Esophagus muscularis mucosa (tissue), 4 donors: ENCODE measurements at regions not wholly inside any gene's neighbourhood (a gene's known extent, or its start where the extent isn't known, plus 50 kb on each side); places are given as distances from the start of the nearest gene placed in this dataset.

Experiments
- DNase-seq: peaks from one replicate; pipeline ENCODE4 v3.0.0-alpha.2; 2017; ENCODE audit errors: extremely low spot score
- H3K27ac ChIP-seq, 4 donors: fragments of 200-600 bp; sonication (generic); replicated peaks in 1 of 4; 1 replicate in 3 of 4; 2 replicates in 1 of 4; pipeline ENCODE4 v1.5.1; 2016 to 2019; ENCODE audit warnings: mild to moderate bottlenecking in 1 of 4
- H3K27me3 ChIP-seq, 4 donors: fragments of 200-600 bp; sonication (generic); one replicate each; pipeline versions ENCODE4 v1.5.1 to v1.6.0; 2016 to 2019
- H3K36me3 ChIP-seq, 4 donors: fragments of 200-600 bp; sonication (generic); one replicate each; pipeline ENCODE4 v1.5.1; 2016 to 2019
- H3K4me1 ChIP-seq, 4 donors: fragments of 200-600 bp; sonication (generic); one replicate each; pipeline ENCODE4 v1.5.1; 2016 to 2019
- H3K4me3 ChIP-seq, 4 donors: fragments of 200-600 bp; sonication (generic); 1 replicate in 2 of 4; 2 replicates in 2 of 4; pipeline ENCODE4 v1.5.1; 2016 to 2019; ENCODE audit warnings: mild to moderate bottlenecking in 4 of 4, moderate library complexity in 1 of 4
- H3K9me3 ChIP-seq, 4 donors: fragments of 200-600 bp; sonication (generic); 1 replicate in 3 of 4; 2 replicates in 1 of 4; pipeline ENCODE4 v1.5.1; 2016 to 2019
- EP300 ChIP-seq: sonication (generic); formaldehyde crosslinking; IDR thresholded peaks from one replicate; pipeline ENCODE4 v1.6.1; 2017; ENCODE audit warnings: antibody characterized with exemption
- POLR2A ChIP-seq: fragments of 450-650 bp; IDR thresholded peaks from one replicate; pipeline ENCODE4 v1.6.1; 2017; ENCODE audit warnings: antibody characterized with exemption, moderate library complexity, mild to moderate bottlenecking, low read depth
- POLR2AphosphoS5 ChIP-seq, 2 donors: sonication (generic); formaldehyde crosslinking; IDR thresholded peaks; one replicate each; pipeline ENCODE4 v1.6.1; 2017; ENCODE audit warnings: antibody characterized with exemption in 2 of 2
- WGBS: methylation state at CpG from one replicate; pipeline ENCODE4 v1.1.5; 2018; 5-methylcytosine and 5-hydroxymethylcytosine counted together
- intact Hi-C: fragments of 100-400 bp; cut with DNase I; formaldehyde crosslinking; loops from one replicate; pipeline ENCODE4 v1.15.1; 2023
- TF ChIP-seq, protein P1 (sequence below), 3 experiments: fragments of 200-600 bp in 2 of 3; fragments of 450-650 bp in 1 of 3; sonication (generic) in 2 of 3; IDR thresholded peaks; one replicate each; pipeline ENCODE4 v1.5.1; 2017 to 2019; ENCODE audit warnings: antibody characterized with exemption in 3 of 3, mild to moderate bottlenecking in 2 of 3, moderate library complexity in 1 of 3

DNA sequence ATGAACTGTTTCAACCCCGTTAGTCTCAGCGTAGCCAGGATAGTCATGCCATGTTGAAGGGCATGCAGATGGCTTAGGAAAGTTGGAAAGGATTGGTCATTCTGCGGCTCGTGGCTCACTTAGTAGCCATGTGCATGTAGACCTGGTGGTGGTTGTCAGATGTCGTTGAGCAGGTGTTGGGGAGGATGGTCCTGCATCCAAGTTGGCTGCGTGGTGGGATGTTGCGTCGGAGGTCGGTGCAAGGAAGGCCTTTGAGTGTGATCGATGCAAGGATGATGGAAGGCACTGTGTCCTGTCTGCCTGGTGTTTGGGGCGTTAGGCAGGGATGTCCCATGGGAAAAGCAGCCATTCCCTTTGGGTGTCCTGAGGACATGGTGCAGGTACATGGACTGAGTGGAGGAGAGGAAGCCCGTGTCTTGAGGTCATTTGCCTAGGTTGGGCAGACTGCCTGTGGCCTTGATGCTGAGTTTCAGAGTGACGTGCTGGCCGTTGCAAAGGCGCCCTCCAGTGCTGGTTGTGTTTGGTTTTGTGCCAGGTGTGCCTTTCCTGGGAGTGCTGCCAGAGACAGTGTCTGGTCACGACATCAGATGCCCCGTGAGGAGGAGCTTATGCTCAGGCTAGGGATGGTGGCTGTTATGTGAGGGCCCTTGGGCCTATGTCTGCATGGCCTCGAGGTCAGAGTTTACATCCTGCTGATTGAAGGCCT lies 103.4 kb downstream of the SNRPN start:
- no peak overlapping the region for H3K4me3 ChIP-seq
- WGBS: 89% methylated on average over 14 of the region's 18 CpGs
- intact Hi-C loops: no loop called here
- TF ChIP-seq, protein P1, sequence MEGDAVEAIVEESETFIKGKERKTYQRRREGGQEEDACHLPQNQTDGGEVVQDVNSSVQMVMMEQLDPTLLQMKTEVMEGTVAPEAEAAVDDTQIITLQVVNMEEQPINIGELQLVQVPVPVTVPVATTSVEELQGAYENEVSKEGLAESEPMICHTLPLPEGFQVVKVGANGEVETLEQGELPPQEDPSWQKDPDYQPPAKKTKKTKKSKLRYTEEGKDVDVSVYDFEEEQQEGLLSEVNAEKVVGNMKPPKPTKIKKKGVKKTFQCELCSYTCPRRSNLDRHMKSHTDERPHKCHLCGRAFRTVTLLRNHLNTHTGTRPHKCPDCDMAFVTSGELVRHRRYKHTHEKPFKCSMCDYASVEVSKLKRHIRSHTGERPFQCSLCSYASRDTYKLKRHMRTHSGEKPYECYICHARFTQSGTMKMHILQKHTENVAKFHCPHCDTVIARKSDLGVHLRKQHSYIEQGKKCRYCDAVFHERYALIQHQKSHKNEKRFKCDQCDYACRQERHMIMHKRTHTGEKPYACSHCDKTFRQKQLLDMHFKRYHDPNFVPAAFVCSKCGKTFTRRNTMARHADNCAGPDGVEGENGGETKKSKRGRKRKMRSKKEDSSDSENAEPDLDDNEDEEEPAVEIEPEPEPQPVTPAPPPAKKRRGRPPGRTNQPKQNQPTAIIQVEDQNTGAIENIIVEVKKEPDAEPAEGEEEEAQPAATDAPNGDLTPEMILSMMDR (IDR thresholded peaks at IDR 0.05): no peak
- TF ChIP-seq POLR2A (no peak), EP300 (no peak), POLR2AphosphoS5 (IDR thresholded peaks at IDR 0.05) (no peak)
- DNase-seq: no peak
- no peaks in the 10 kb centered on the region for H3K27me3 ChIP-seq
- peaks cover 37 to 100% (median 100%) of the 10 kb centered on the region in 4 donors for H3K9me3 ChIP-seq
- H3K4me1 ChIP-seq: no peaks in the 10 kb centered on the region
- H3K27ac ChIP-seq: no peak overlapping the region
- H3K36me3 ChIP-seq: peaks cover 98 to 100% (median 100%) of the 10 kb centered on the region in 4 donors

DNA sequence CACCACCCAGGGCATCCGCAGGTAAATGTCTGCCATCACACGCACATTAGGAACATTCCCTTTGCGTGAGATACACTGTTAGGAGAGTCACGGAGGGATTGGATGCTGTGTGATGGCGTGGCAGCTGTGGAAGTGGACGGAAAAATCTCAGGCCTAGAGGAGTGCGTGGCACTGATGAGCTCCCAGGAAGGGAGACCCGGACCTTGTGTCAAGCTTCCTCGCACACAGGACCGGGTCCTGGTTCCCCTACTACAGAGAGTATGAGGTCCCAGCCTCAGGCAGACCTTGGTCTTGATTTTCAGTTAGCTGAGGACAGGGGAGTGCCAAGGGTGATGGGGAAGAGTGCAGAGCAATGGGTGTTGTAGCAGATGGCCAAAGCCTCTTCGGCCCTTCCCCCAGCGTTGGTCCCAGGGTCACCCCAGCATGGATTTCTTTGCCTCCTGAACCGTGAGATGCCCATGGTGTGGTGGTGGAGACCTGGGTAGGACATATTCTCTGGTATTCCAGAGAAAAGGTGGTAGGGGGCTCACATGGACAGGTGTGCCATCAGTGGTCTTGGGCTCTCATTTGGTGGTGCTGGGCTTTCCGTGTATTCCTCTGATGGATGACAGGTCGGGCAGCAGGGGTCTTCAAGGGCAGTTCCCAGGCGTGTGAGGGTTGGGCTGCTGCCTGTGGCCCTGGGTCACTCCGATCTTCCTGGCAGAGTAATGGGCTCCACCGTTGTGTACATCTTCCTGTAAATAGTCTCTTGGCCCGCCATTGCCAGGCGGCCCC lies 105.1 kb downstream of the SNRPN start:
- WGBS: 89% methylated on average over 20 of the region's 20 CpGs
- DNase-seq: no peak
- TF ChIP-seq POLR2A (no peak), POLR2AphosphoS5 (IDR thresholded peaks at IDR 0.05) (no peak), EP300 (no peak)
- TF ChIP-seq, protein P1 (IDR thresholded peaks at IDR 0.05): no peak
- H3K36me3 ChIP-seq: peaks cover 95 to 100% (median 100%) of the 10 kb centered on the region in 4 donors
- H3K4me3 ChIP-seq: no peak overlapping the region
- H3K27me3 ChIP-seq: no peaks in the 10 kb centered on the region
- H3K4me1 ChIP-seq: no peaks in the 10 kb centered on the region
- intact Hi-C loops: no loop called here
- peaks cover 39 to 100% (median 100%) of the 10 kb centered on the region in 4 donors for H3K9me3 ChIP-seq
- H3K27ac ChIP-seq: no peak overlapping the region

DNA sequence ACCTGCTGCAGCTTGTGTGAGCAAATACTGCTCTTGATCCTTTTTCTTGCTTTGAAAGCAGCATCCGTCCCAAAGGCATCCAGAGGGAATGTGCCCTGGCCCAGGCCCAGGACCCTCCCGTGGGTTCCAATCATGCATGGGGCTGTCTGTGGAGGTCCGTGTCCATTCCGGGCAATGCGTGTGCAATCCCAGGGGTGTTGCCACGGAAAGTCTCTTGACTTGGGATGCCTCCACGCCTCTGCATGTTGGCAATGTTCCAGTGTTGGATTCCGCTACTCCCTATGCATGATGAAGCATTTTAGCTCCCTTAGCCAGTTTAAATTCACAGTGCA lies 105.7 kb downstream of the SNRPN start:
- TF ChIP-seq POLR2AphosphoS5 (IDR thresholded peaks at IDR 0.05) (no peak), EP300 (no peak), POLR2A (no peak)
- TF ChIP-seq, protein P1 (IDR thresholded peaks at IDR 0.05): no peak
- peaks cover 34 to 100% (median 100%) of the 10 kb centered on the region in 4 donors for H3K9me3 ChIP-seq
- intact Hi-C loops: no loop called here
- no peak overlapping the region for H3K4me3 ChIP-seq
- 93% methylated on average over 8 of the region's 8 CpGs for WGBS
- no peaks in the 10 kb centered on the region for H3K27me3 ChIP-seq
- no peaks in the 10 kb centered on the region for H3K4me1 ChIP-seq
- no peak overlapping the region for H3K27ac ChIP-seq
- DNase-seq: no peak
- H3K36me3 ChIP-seq: peaks cover 95 to 100% (median 100%) of the 10 kb centered on the region in 4 donors

DNA sequence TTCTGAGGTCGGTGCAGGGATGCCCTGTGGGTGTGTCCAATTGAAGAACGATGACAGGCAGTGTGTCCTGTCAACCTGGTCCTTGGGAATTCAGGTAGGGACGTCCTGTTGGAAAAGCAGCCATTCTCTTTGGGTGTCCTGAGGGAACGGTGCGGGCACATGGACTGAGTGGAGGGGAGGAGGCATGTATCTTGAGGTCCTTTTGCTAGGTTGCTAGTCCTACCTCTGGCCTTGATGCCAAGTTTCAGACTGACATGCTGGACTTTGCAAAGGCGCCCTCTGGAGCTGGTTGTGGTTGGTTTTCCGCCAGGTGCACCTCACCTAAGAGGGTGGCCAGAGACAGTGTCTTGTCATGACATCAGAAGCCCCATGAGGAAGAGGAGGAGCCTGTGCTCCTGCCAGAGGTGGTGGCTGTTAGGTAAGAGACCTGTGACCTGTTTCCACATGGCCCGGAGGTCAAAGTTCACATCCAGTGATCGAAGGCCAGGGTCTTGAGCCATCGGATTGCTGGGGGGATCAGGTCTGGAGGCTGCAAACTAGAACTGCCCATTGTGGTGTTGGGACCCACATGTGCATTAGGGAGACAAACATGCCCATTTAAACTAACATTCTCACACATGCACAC lies 106.3 kb downstream of the SNRPN start:
- intact Hi-C loops: no loop called here
- H3K4me1 ChIP-seq: no peaks in the 10 kb centered on the region
- no peak overlapping the region for H3K27ac ChIP-seq
- WGBS: 73% methylated on average over 4 of the region's 10 CpGs
- TF ChIP-seq, protein P1 (IDR thresholded peaks at IDR 0.05): no peak
- TF ChIP-seq EP300: no peak
- TF ChIP-seq POLR2AphosphoS5 (IDR thresholded peaks at IDR 0.05): no peak
- TF ChIP-seq POLR2A: no peak
- peaks cover 30 to 100% (median 100%) of the 10 kb centered on the region in 4 donors for H3K9me3 ChIP-seq
- H3K4me3 ChIP-seq: no peak overlapping the region
- H3K36me3 ChIP-seq: peaks cover 95 to 100% (median 100%) of the 10 kb centered on the region in 4 donors
- no peak for DNase-seq
- H3K27me3 ChIP-seq: no peaks in the 10 kb centered on the region
